Activated T-helper 17 cell treated with anti-CD3 and anti-CD28 coated beads, Interleukin-2, amount 50 U/mL, for 72 hours (primary cell): ENCODE measurements at regions not wholly inside any gene's neighbourhood (a gene's known extent, or its start where the extent isn't known, plus 50 kb on each side); places are given as distances from the start of the nearest gene placed in this dataset.

Experiments used
- ATAC-seq: fragments of 150-1000 bp; cut with Tn5 transposase; replicated peaks from 2 replicates; pipeline ENCODE4 v1.10.0; 2021; ENCODE audit warnings: mild to moderate bottlenecking, moderate library complexity
- H3K27ac Mint-ChIP-seq: one replicate; pipeline ENCODE4 v1.8.0; 2022; ENCODE audit warnings: mixed read lengths
- H3K27me3 Mint-ChIP-seq: one replicate; pipeline ENCODE4 v1.8.0; 2022; ENCODE audit warnings: mixed read lengths
- H3K36me3 Mint-ChIP-seq: one replicate; pipeline ENCODE4 v1.8.0; 2022; ENCODE audit warnings: low read depth, mild to moderate bottlenecking, mixed read lengths
- H3K4me1 Mint-ChIP-seq: one replicate; pipeline ENCODE4 v1.8.0; 2022; ENCODE audit warnings: mixed read lengths
- H3K4me3 Mint-ChIP-seq: one replicate; pipeline ENCODE4 v1.8.0; 2022; ENCODE audit warnings: mild to moderate bottlenecking, mixed read lengths
- H3K9me3 Mint-ChIP-seq: one replicate; pipeline ENCODE4 v1.8.0; 2022; ENCODE audit warnings: mixed read lengths

GRCh38 chr10:83925133-83925532 is 214.2 kb upstream of the GHITM start:
- Mint-ChIP-seq H3K27ac (no peak overlapping the region), H3K4me3 (no peak overlapping the region), H3K4me1 (no peaks in the 10 kb centered on the region), H3K27me3 (peaks cover 14% of the 10 kb centered on the region), H3K9me3 (no peaks in the 10 kb centered on the region), H3K36me3 (no peaks in the 10 kb centered on the region)
- ATAC-seq: no peak

DNA sequence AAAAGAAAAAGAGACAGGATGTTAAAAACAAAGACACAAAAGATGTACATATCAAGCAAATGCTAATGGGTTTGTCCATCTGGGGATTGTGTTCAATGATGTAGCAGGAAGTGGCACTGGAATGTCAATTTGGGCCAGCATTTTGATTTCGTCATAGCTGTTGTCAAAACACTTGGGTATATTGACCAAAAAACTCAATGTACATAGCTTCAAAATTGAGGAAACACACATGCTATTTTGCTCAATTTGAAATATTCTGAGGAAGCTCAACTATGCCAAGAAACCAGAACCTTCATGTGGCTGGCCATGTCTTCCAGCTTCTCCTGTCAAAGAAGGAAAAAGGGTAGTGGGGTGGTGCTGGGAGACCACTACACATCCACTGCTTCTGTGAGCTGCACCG is 212.7 kb upstream of the GHITM start:
- H3K9me3 Mint-ChIP-seq: no peaks in the 10 kb centered on the region
- no peak overlapping the region for H3K4me3 Mint-ChIP-seq
- H3K27me3 Mint-ChIP-seq: peaks cover 11% of the 10 kb centered on the region
- no peak overlapping the region for H3K27ac Mint-ChIP-seq
- ATAC-seq: no peak
- H3K4me1 Mint-ChIP-seq: no peaks in the 10 kb centered on the region
- H3K36me3 Mint-ChIP-seq: no peaks in the 10 kb centered on the region

GRCh38 chr10:83927166-83927565 is 212.1 kb upstream of the GHITM start:
- Mint-ChIP-seq H3K36me3 (no peaks in the 10 kb centered on the region), H3K27ac (no peak overlapping the region), H3K4me3 (no peak overlapping the region), H3K4me1 (no peaks in the 10 kb centered on the region), H3K27me3 (peaks cover 11% of the 10 kb centered on the region), H3K9me3 (no peaks in the 10 kb centered on the region)
- ATAC-seq: no peak

GRCh38 chr10:83929399-83929798 is 209.9 kb upstream of the GHITM start:
- Mint-ChIP-seq H3K4me1 (no peaks in the 10 kb centered on the region), H3K27me3 (peaks cover 4% of the 10 kb centered on the region), H3K27ac (no peak overlapping the region), H3K36me3 (no peaks in the 10 kb centered on the region), H3K4me3 (no peak overlapping the region), H3K9me3 (no peaks in the 10 kb centered on the region)
- ATAC-seq: no peak

DNA sequence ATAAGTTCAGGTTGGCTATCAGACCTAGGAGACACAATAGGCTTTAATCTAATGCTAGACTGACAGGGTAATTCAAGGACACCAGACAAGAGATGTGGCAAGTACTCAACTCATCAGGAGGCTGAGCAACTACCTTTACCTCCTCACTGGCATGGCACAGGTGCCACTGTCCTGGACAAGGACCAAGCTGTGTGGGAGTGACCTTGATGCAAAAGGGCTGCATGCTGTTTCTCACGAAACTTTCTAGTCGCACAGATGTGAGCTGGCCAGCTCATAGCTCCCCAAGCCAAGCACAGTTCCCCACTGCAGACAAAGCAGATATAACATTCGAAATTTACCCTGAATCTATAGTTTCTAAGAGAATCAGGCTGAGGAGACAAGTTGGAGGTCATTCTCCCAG is 207.6 kb upstream of the GHITM start:
- ATAC-seq: no peak
- Mint-ChIP-seq H3K27ac (no peak overlapping the region), H3K4me3 (no peak overlapping the region), H3K4me1 (no peaks in the 10 kb centered on the region), H3K27me3 (no peaks in the 10 kb centered on the region), H3K9me3 (no peaks in the 10 kb centered on the region), H3K36me3 (no peaks in the 10 kb centered on the region)

DNA sequence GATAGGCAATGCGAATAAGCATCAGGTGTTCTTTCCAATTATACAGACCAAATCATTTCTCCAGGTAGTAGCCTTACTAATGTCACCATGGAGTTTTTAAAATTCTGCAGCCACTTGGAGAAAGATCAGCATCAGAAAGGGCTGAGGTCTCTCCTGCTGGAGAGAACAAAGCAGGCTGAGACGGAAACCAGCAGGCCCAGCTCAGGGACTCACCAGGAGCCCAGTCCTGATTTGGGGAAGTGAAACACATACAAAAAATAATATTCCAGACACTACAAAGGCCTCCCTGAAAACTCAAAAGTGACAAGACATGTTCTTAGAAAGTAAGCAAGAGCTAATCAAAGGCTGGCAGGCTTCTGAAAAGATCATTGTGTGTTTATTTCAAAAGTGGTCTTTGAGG is 207.1 kb upstream of the GHITM start:
- no peaks in the 10 kb centered on the region for H3K9me3 Mint-ChIP-seq
- H3K4me1 Mint-ChIP-seq: no peaks in the 10 kb centered on the region
- H3K27ac Mint-ChIP-seq: no peak overlapping the region
- ATAC-seq: no peak
- H3K4me3 Mint-ChIP-seq: no peak overlapping the region
- H3K27me3 Mint-ChIP-seq: no peaks in the 10 kb centered on the region
- H3K36me3 Mint-ChIP-seq: no peaks in the 10 kb centered on the region

DNA sequence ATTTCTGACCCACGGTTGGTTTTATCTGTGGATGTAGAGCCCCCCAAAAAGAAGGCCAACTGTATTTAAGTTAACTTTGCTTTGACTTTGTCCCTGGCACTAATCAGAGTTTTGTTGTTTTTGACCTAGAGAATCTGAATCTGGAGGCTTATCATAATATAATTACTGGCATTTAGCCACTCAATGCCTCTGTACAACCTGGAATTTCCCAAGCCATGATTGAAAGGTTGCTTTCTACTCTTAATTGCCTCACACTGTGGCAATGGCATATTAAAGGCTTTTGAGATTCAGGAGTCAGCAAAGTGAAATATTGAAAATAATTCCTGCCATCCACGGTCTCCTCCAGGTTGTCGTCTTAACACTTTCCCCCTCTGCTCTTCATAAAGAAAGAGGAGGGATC is 205.2 kb upstream of the GHITM start:
- no peak for ATAC-seq
- Mint-ChIP-seq H3K4me1 (no peaks in the 10 kb centered on the region), H3K36me3 (no peaks in the 10 kb centered on the region), H3K27me3 (no peaks in the 10 kb centered on the region), H3K27ac (no peak overlapping the region), H3K9me3 (no peaks in the 10 kb centered on the region), H3K4me3 (no peak overlapping the region)

DNA sequence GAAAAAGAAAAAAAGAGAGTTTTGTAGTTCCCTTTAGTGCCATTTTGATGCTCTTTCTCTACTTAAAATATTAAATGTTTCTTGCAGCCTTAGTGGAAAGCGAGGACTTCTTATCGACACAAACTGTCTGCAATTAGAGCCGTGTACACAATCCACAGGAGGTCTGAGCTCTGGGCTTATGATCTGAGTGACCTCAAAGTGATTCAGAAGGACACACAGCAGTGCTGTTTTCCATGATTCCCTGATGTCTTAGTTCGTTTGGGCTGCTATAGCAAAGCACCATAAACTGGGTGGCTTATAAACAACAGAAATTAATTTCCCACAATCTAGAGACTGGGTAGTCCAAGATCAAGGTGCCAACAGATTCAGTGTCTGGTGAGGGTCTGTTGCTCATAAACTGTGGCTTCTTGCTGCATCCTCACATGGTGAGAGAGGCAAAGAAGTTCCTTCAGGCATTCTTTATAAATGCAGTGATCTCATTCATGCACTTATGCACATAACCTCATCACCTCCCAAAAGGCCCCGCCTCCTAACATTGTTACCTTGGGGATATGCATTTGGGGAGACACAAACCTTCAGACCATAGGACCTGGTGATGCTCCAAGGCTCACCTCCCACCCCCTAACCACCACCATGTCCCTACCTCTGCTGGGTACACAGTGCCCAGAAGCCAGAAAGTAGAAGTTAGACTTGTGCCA is 204.5 kb upstream of the GHITM start:
- Mint-ChIP-seq H3K9me3 (no peaks in the 10 kb centered on the region), H3K27ac (no peak overlapping the region)

DNA sequence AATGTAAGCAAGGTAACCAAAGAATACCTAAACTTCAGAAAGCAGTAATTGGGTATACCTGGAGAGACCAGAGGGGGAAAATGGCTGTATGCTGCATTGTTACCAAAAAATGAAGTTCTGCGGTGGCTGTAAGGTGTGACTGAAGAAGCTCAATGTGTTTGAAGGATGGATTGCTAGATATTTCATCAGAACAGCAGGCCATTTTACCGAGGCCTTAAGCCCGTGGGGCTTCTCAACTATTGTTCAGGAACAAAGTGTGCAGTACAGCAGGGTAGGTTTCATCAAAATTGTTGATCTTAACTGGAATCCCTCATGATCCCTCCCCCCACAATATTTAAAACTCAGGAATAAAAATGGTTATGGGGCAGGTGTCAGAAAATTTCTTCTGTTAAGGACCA is 204.0 kb upstream of the GHITM start:
- Mint-ChIP-seq H3K4me1 (no peaks in the 10 kb centered on the region), H3K4me3 (no peak overlapping the region), H3K36me3 (no peaks in the 10 kb centered on the region), H3K27ac (no peak overlapping the region), H3K27me3 (no peaks in the 10 kb centered on the region), H3K9me3 (no peaks in the 10 kb centered on the region)
- ATAC-seq: no peak

More for the DNA sequence above, 204.5 kb upstream of the GHITM start:
- no peaks in the 10 kb centered on the region for H3K36me3 Mint-ChIP-seq
- no peak overlapping the region for H3K4me3 Mint-ChIP-seq
- ATAC-seq: no peak
- no peaks in the 10 kb centered on the region for H3K4me1 Mint-ChIP-seq
- H3K27me3 Mint-ChIP-seq: no peaks in the 10 kb centered on the region

- ATAC-seq: no peak
- Mint-ChIP-seq H3K9me3 (no peaks in the 10 kb centered on the region), H3K27ac (no peak overlapping the region), H3K36me3 (no peaks in the 10 kb centered on the region), H3K4me1 (no peaks in the 10 kb centered on the region), H3K27me3 (no peaks in the 10 kb centered on the region), H3K4me3 (no peak overlapping the region)
These were observed 203.4 kb upstream of the GHITM start for GRCh38 chr10:83935911-83936310.

- no peaks in the 10 kb centered on the region for H3K36me3 Mint-ChIP-seq
- no peaks in the 10 kb centered on the region for H3K9me3 Mint-ChIP-seq
- no peak for ATAC-seq
- no peak overlapping the region for H3K27ac Mint-ChIP-seq
- H3K27me3 Mint-ChIP-seq: no peaks in the 10 kb centered on the region
- H3K4me1 Mint-ChIP-seq: no peaks in the 10 kb centered on the region
- no peak overlapping the region for H3K4me3 Mint-ChIP-seq
These were observed 202.1 kb upstream of the GHITM start for GRCh38 chr10:83937161-83937560.

- no peak for ATAC-seq
- H3K9me3 Mint-ChIP-seq: no peaks in the 10 kb centered on the region
These were observed 201.5 kb upstream of the GHITM start for GRCh38 chr10:83937826-83938225.

GRCh38 chr10:83941189-83941588 is 198.1 kb upstream of the GHITM start:
- ATAC-seq: no peak
- H3K4me1 Mint-ChIP-seq: no peaks in the 10 kb centered on the region
- H3K27ac Mint-ChIP-seq: no peak overlapping the region
- no peaks in the 10 kb centered on the region for H3K9me3 Mint-ChIP-seq
- H3K27me3 Mint-ChIP-seq: peaks cover 7% of the 10 kb centered on the region
- no peaks in the 10 kb centered on the region for H3K36me3 Mint-ChIP-seq
- no peak overlapping the region for H3K4me3 Mint-ChIP-seq

More at GRCh38 chr10:83937826-83938225, 201.5 kb upstream of the GHITM start:
- no peak overlapping the region for H3K27ac Mint-ChIP-seq
- H3K36me3 Mint-ChIP-seq: no peaks in the 10 kb centered on the region
- no peak overlapping the region for H3K4me3 Mint-ChIP-seq
- no peaks in the 10 kb centered on the region for H3K4me1 Mint-ChIP-seq
- H3K27me3 Mint-ChIP-seq: no peaks in the 10 kb centered on the region

DNA sequence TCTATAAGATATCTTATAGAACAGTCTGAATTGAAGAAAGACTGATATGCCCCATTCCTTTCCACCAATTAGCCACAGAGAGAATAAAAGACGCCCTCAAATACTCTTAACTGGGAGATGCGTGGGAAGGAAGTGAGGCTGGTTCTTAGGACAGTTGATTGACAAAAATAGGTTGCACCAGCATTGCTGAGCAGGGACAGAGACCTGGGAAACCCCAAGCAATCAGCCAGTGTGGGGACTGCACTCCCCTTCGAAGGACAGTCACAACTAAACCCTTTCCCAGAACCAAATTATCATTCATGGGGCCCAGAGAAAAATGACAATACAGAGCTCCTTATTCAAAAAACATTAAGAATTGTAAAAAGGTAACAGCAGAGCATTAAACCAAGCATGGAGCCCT is 196.9 kb upstream of the GHITM start:
- ATAC-seq: no peak
- peaks cover 10% of the 10 kb centered on the region for H3K27me3 Mint-ChIP-seq
- H3K9me3 Mint-ChIP-seq: no peaks in the 10 kb centered on the region

GRCh38 chr10:83943049-83943448 is 196.3 kb upstream of the GHITM start:
- ATAC-seq: no peak
- Mint-ChIP-seq H3K4me1 (no peaks in the 10 kb centered on the region), H3K4me3 (no peak overlapping the region), H3K27me3 (peaks cover 10% of the 10 kb centered on the region), H3K27ac (no peak overlapping the region), H3K36me3 (no peaks in the 10 kb centered on the region), H3K9me3 (no peaks in the 10 kb centered on the region)

More for the DNA sequence above, 196.9 kb upstream of the GHITM start:
- no peak overlapping the region for H3K4me3 Mint-ChIP-seq
- no peaks in the 10 kb centered on the region for H3K36me3 Mint-ChIP-seq
- H3K4me1 Mint-ChIP-seq: no peaks in the 10 kb centered on the region
- H3K27ac Mint-ChIP-seq: no peak overlapping the region

DNA sequence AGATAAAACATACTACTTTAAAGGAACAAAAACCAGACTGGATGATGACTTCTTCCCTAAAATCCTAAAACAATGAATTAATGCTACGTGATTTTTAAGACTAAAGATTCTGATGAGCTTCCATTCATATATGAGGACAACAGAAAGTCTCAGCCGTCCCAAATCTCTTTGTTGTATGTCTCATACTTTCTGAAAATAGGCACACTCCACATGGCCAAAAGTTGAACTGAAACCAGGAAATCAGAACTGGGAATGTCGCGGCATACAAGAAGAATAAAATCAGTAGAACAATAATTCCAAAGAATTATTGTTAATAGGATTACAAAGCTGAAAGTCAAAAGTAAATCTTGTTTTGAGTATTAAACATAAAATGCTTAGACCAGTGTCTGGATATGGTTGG is 195.4 kb upstream of the GHITM start:
- H3K27me3 Mint-ChIP-seq: peaks cover 12% of the 10 kb centered on the region
- no peaks in the 10 kb centered on the region for H3K9me3 Mint-ChIP-seq
- H3K4me1 Mint-ChIP-seq: no peaks in the 10 kb centered on the region
- no peak overlapping the region for H3K27ac Mint-ChIP-seq
- H3K36me3 Mint-ChIP-seq: no peaks in the 10 kb centered on the region
- no peak for ATAC-seq
- no peak overlapping the region for H3K4me3 Mint-ChIP-seq
